ENCODE measurements at regions not wholly inside any gene's neighbourhood (a gene's known extent, or its start where the extent isn't known, plus 50 kb on each side); places are given as distances from the start of the nearest gene placed in this dataset.

GRCh38 chr3:79824166-79824565 is 56.4 kb upstream of the ROBO1 start:
- no peak for DNase-seq

DNA sequence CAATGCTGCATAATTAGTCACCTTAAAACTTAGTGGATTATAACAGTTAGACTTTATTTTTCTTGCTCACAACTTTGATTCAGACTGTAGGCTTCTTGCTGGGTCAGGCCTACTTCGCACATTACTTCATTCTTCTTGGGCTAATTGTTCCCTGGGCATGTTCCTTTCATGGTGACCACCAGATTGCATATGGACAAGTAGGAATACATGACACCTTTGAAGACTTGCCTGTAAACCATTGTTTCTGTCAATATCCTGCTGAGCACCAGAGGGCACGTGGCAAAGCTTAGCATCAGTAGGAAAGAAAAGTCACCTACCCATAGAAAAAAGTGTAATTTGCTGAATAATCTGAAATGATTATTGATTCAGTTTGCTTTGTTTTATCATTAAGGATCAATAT is 54.3 kb upstream of the ROBO1 start:
- DNase-seq: no peak

DNA sequence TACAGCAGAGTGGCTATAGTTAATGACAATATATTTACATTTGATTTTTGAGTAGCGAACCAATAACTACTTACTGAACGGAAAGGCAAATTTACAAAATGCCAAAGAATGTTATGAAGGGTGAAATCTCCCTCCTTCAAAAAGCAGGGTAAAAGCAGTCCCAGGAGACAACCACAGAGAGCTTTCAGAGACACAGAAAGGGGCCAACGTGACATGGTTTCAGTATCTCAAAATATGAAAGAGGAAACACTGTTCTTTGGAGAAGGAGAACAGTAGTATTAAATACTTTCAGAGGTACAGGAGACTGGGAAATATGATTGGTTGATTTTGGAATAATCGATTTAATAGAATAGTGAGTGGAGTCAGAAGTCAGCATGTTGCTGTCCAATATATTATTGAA is 52.3 kb upstream of the ROBO1 start:
- DNase-seq: no peak

DNA sequence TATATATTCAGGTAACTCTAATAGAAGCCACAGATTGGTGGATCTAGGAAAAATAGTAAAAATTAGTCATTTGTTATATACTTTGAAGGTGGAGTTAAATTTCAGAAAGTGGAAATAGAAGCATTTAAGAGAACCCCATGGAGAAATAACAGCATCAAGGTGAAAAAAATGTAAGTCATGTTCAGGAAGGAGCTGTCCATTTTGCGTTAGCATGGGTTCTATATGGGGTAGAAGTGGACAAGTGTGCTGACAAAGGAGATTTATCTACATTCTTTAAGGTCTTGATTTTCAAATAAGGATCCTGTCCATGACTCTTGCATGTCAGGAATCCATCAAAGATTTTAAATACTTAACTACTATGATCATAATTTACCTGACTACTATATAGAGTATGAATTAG is 50.2 kb upstream of the ROBO1 start:
- DNase-seq: no peak

All from GDM1 (cell line).